ENCODE measurements at regions not wholly inside any gene's neighbourhood (a gene's known extent, or its start where the extent isn't known, plus 50 kb on each side); places are given as distances from the start of the nearest gene placed in this dataset.

- DNase-seq = no peak
Measured at GRCh38 chr4:35237924-35238323, 1006.4 kb downstream of the ARAP2 start.

- no peak for DNase-seq
Measured at GRCh38 chr4:35238793-35239192, 1005.5 kb downstream of the ARAP2 start.

- no peak for DNase-seq
Measured at GRCh38 chr4:35246493-35246892, 997.8 kb downstream of the ARAP2 start.

GRCh38 chr4:35247047-35247446 is 997.3 kb downstream of the ARAP2 start:
- DNase-seq = no peak

- no peak for DNase-seq
Measured at GRCh38 chr4:35250331-35250730, 994.0 kb downstream of the ARAP2 start.

GRCh38 chr4:35250761-35251160 is 993.6 kb downstream of the ARAP2 start:
- DNase-seq = no peak

- no peak for DNase-seq
Measured at GRCh38 chr4:35252071-35252470, 992.2 kb downstream of the ARAP2 start.

GRCh38 chr4:35252866-35253265 is 991.4 kb downstream of the ARAP2 start:
- no peak for DNase-seq

- no peak for DNase-seq
Measured at GRCh38 chr4:35253331-35253730, 991.0 kb downstream of the ARAP2 start.

- no peak for DNase-seq
Measured at GRCh38 chr4:35286434-35286833, 957.9 kb downstream of the ARAP2 start.

GRCh38 chr4:35300996-35301774 is 943.1 kb downstream of the ARAP2 start:
- no peak for DNase-seq

- no peak for DNase-seq
Measured at GRCh38 chr4:35315419-35315818, 928.9 kb downstream of the ARAP2 start.

GRCh38 chr4:35325908-35326453 is 918.3 kb downstream of the ARAP2 start:
- no peak for DNase-seq

GRCh38 chr4:35342833-35343232 is 901.5 kb downstream of the ARAP2 start:
- DNase-seq = no peak

- no peak for DNase-seq
Measured at GRCh38 chr4:35347276-35347675, 897.0 kb downstream of the ARAP2 start.

- no peak for DNase-seq
Measured at GRCh38 chr4:35358001-35358584, 886.2 kb downstream of the ARAP2 start.

GRCh38 chr4:35364321-35364870 is 879.9 kb downstream of the ARAP2 start:
- no peak for DNase-seq

- DNase-seq = no peak
Measured at GRCh38 chr4:35365186-35365585, 879.1 kb downstream of the ARAP2 start.

- DNase-seq = no peak
Measured at GRCh38 chr4:35399912-35400311, 844.4 kb downstream of the ARAP2 start.

GRCh38 chr4:35423104-35423503 is 821.2 kb downstream of the ARAP2 start:
- no peak for DNase-seq

GRCh38 chr4:35447474-35447873 is 796.8 kb downstream of the ARAP2 start:
- no peak for DNase-seq

GRCh38 chr4:35459045-35459444 is 785.3 kb downstream of the ARAP2 start:
- no peak for DNase-seq

- DNase-seq = no peak
Measured at GRCh38 chr4:35461931-35462659, 782.2 kb downstream of the ARAP2 start.

Data from NCI-H1436 treated with DMSO at 0.1 percent for 48 hours (cell line).